Panc1 (cell line): ENCODE measurements at regions not wholly inside any gene's neighbourhood (a gene's known extent, or its start where the extent isn't known, plus 50 kb on each side); places are given as distances from the start of the nearest gene placed in this dataset.
"Not testable (repeated sequence)": the region's sequence is repeated elsewhere in the genome, so short reads cannot be mapped to it uniquely, and the experiment has no call there.

Source experiments
- ATAC-seq: fragments of 200-7000 bp; cut with Tn5 transposase; 2 replicates; pipeline ENCODE4 v1.9.1; 2020; ENCODE audit warnings: mild to moderate bottlenecking, moderate library complexity
- BruUV-seq: library from RNA; stranded (reverse); fragments of 400-500 nt; replicated peaks from 2 replicates; lab custom pipeline; 2021; lab: Mats Ljungman, UMichigan
- CTCF ChIA-PET: fragments of 300-600 bp; sonication (Branson Sonifier 250); formaldehyde crosslinking; loops from one replicate; lab custom pipeline; 2022; ENCODE audit warnings: antibody characterized with exemption; lab: Charles Lee
- POLR2A ChIA-PET: fragments of 300-600 bp; sonication (Branson Sonifier 250); formaldehyde crosslinking; loops from one replicate; lab custom pipeline; 2022; ENCODE audit warnings: antibody characterized with exemption; lab: Charles Lee
- DNase-seq: peaks from one replicate; pipeline ENCODE4 v3.0.0-alpha.2; 2010; ENCODE audit warnings: low read depth, low spot score
- H3K27ac ChIP-seq: 2 replicates; pipeline ENCODE4 v1.5.1; 2011; ENCODE audit warnings: mild to moderate bottlenecking, low read length, inconsistent platforms
- H3K27me3 ChIP-seq: fragments of 200-500 bp; sonication (Bioruptor generic); 2 replicates; pipeline ENCODE4 v1.6.0; 2014; ENCODE audit warnings: low read length, inconsistent platforms; ENCODE audit not compliant: control insufficient read depth, insufficient read depth
- H3K36me3 ChIP-seq: fragments of 200-500 bp; sonication (Bioruptor generic); 2 replicates; pipeline ENCODE4 v1.5.1; 2014; ENCODE audit warnings: inconsistent platforms, mild to moderate bottlenecking, low read length, moderate library complexity; ENCODE audit not compliant: control insufficient read depth, insufficient read depth
- H3K4me1 ChIP-seq: 2 replicates; pipeline ENCODE4 v1.5.1; 2011; ENCODE audit warnings: inconsistent platforms, mild to moderate bottlenecking, low read length, moderate library complexity; ENCODE audit not compliant: control insufficient read depth, insufficient read depth
- H3K4me3 ChIP-seq, 2 experiments: 2 replicates each; pipeline ENCODE4 v1.5.1; 2011 to 2012; ENCODE audit warnings: low read depth in 2 of 2, low read length in 2 of 2, mild to moderate bottlenecking in 2 of 2, inconsistent platforms in 1 of 2, moderate library complexity in 1 of 2
- H3K9me3 ChIP-seq: fragments of 200-500 bp; sonication (Bioruptor generic); 2 replicates; pipeline ENCODE4 v1.5.1; 2014; ENCODE audit warnings: low read depth, mild to moderate bottlenecking, inconsistent platforms, low read length, moderate library complexity; ENCODE audit not compliant: control insufficient read depth, insufficient read depth
- POLR2AphosphoS5 ChIP-seq: IDR thresholded peaks from 2 replicates; pipeline ENCODE4 v1.6.1; 2012; ENCODE audit warnings: mild to moderate bottlenecking, low read depth, low read length, moderate library complexity
- REST ChIP-seq, 2 experiments: IDR thresholded peaks; 2 replicates each; pipeline ENCODE4 v1.6.1; 2011 to 2012; ENCODE audit warnings: low read depth in 2 of 2, control low read depth in 1 of 2, low read length in 1 of 2, mild to moderate bottlenecking in 1 of 2, moderate library complexity in 1 of 2; ENCODE audit not compliant: insufficient read depth in 1 of 2
- SIN3A ChIP-seq: IDR thresholded peaks from 2 replicates; pipeline ENCODE4 v1.6.1; 2012; ENCODE audit warnings: low read depth, mild to moderate bottlenecking, low read length, moderate library complexity, borderline replicate concordance; ENCODE audit not compliant: insufficient read depth
- TCF7L2 ChIP-seq: IDR thresholded peaks from 2 replicates; pipeline ENCODE4 v1.6.1; 2011; ENCODE audit warnings: mild to moderate bottlenecking, low read depth, low read length, inconsistent platforms
- in situ Hi-C: cut with HindIII; loops from 2 replicates; pipeline ENCODE4 v1.10.0; 2016; ENCODE audit warnings: low sequenced_read_pairs, low pct_unique_long_range_greater_than_20kb
- intact Hi-C: fragments of 100-400 bp; cut with micrococcal nuclease; formaldehyde crosslinking; loops from one replicate; pipeline ENCODE4 v1.10.0; 2022; ENCODE audit not compliant: unreplicated experiment
- TF ChIP-seq, protein P1 (sequence below): fragments of 450-650 bp; IDR thresholded peaks from 2 replicates; pipeline ENCODE4 v1.5.1; 2017; ENCODE audit warnings: mild to moderate bottlenecking

DNA sequence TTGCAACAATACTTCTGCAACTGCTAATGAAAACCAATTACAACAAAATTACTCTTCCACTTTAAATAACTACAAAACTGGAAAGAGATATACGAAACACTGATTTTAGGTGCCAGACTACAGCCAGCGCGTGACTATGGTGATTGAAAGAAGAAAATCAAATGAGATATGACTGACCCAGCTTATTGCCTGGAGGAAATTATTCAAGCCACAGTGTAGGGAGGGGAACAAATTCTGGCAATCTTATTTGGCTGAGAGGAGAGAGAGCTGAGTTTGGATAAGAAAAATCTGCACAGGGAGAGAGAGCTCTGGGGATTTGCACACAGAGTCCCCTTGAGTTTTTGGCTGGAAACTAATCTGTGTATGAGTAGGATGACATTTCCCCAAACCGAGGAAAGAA is 470.3 kb upstream of the FRG2C start:
- intact Hi-C loops (no loop called here), in situ Hi-C loops (no loop called here)
- BruUV-seq: no TSS peak
- Histone ChIP-seq H3K9me3 (no peaks in the 10 kb centered on the region), H3K4me1 (no peaks in the 10 kb centered on the region), H3K27me3 (no peaks in the 10 kb centered on the region), H3K27ac (no peak overlapping the region), H3K4me3 (no peak overlapping the region), H3K36me3 (no peaks in the 10 kb centered on the region)
- CTCF ChIA-PET: no interaction called here
- TF ChIP-seq TCF7L2: no peak
- no peak for TF ChIP-seq SIN3A
- TF ChIP-seq REST (IDR thresholded peaks at IDR 0.05; ENCODE audit: insufficient read depth in 1 of 2, low read depth in 2 of 2, low read length in 1 of 2): no peak
- TF ChIP-seq POLR2AphosphoS5: no peak
- TF ChIP-seq, protein P1, sequence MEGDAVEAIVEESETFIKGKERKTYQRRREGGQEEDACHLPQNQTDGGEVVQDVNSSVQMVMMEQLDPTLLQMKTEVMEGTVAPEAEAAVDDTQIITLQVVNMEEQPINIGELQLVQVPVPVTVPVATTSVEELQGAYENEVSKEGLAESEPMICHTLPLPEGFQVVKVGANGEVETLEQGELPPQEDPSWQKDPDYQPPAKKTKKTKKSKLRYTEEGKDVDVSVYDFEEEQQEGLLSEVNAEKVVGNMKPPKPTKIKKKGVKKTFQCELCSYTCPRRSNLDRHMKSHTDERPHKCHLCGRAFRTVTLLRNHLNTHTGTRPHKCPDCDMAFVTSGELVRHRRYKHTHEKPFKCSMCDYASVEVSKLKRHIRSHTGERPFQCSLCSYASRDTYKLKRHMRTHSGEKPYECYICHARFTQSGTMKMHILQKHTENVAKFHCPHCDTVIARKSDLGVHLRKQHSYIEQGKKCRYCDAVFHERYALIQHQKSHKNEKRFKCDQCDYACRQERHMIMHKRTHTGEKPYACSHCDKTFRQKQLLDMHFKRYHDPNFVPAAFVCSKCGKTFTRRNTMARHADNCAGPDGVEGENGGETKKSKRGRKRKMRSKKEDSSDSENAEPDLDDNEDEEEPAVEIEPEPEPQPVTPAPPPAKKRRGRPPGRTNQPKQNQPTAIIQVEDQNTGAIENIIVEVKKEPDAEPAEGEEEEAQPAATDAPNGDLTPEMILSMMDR: no peak
- no peak for DNase-seq
- no peak for ATAC-seq
- POLR2A ChIA-PET: no interaction called here

GRCh38 chr3:75214332-75214731 is 449.8 kb upstream of the FRG2C start:
- ATAC-seq, H3K27ac ChIP-seq, DNase-seq, H3K4me3 ChIP-seq, intact Hi-C loops, BruUV-seq, in situ Hi-C loops, H3K9me3 ChIP-seq, H3K27me3 ChIP-seq, H3K4me1 ChIP-seq, H3K36me3 ChIP-seq, POLR2A ChIA-PET, CTCF ChIA-PET: not testable (repeated sequence)

- H3K9me3 ChIP-seq: no peaks in the 10 kb centered on the region
- H3K4me1 ChIP-seq: no peaks in the 10 kb centered on the region
- no TSS peak for BruUV-seq
- no peaks in the 10 kb centered on the region for H3K36me3 ChIP-seq
- H3K27me3 ChIP-seq: no peaks in the 10 kb centered on the region
- CTCF ChIA-PET: no interaction called here
- DNase-seq (no peak), ATAC-seq (no peak)
- H3K4me3 ChIP-seq: no peak overlapping the region
- POLR2A ChIA-PET: no interaction called here
- in situ Hi-C loops (no loop called here), intact Hi-C loops (no loop called here)
- no peak overlapping the region for H3K27ac ChIP-seq
- TF ChIP-seq TCF7L2: no peak
- no peak for TF ChIP-seq REST (IDR thresholded peaks at IDR 0.05; ENCODE audit: insufficient read depth in 1 of 2, low read depth in 2 of 2, low read length in 1 of 2)
- TF ChIP-seq, protein P1: no peak
- no peak for TF ChIP-seq SIN3A
These were observed 445.6 kb upstream of the FRG2C start for GRCh38 chr3:75218577-75218976.
